Activated CD4-positive, alpha-beta T cell treated with anti-CD3 and anti-CD28 coated beads, Interleukin-2, Interleukin-6, amounts not matched to agents 100 ng/mL and 50 ng/mL, durations not matched to agents 16 hours and 8 hours (primary cell): ENCODE measurements at regions not wholly inside any gene's neighbourhood (a gene's known extent, or its start where the extent isn't known, plus 50 kb on each side); places are given as distances from the start of the nearest gene placed in this dataset.

Experiments
- DNase-seq: peaks from one replicate; pipeline ENCODE4 v3.0.0-alpha.2; 2020

- DNase-seq: no peak
Measured at GRCh38 chr14:47746986-47747385, 71.6 kb upstream of the MDGA2 start.

GRCh38 chr14:47744155-47744554 lies 68.8 kb upstream of the MDGA2 start:
- no peak for DNase-seq

- DNase-seq: no peak
Measured at GRCh38 chr14:47739541-47739940, 64.1 kb upstream of the MDGA2 start.

GRCh38 chr14:47730296-47730695 lies 54.9 kb upstream of the MDGA2 start:
- no peak for DNase-seq
